IMR-90 (cell line): ENCODE measurements at regions not wholly inside any gene's neighbourhood (a gene's known extent, or its start where the extent isn't known, plus 50 kb on each side); places are given as distances from the start of the nearest gene placed in this dataset.

ENCODE experiments used
- ATAC-seq: fragments of 200-7000 bp; cut with Tn5 transposase; 2 replicates; pipeline ENCODE4 v1.9.1; 2020; ENCODE audit warnings: low read depth, mild to moderate bottlenecking, moderate library complexity
- BruUV-seq: library from RNA; stranded (reverse); fragments of 400-500 nt; replicated peaks from 2 replicates; lab custom pipeline; 2021; lab: Mats Ljungman, UMichigan
- CTCF ChIA-PET: fragments of 300-600 bp; formaldehyde crosslinking; extraction: SDS; loops from one replicate; lab custom pipeline; 2021; ENCODE audit warnings: antibody characterized with exemption; lab: Yijun Ruan, JAX
- POLR2A ChIA-PET: fragments of 300-600 bp; sonication (Branson Sonifier 250); formaldehyde crosslinking; loops from one replicate; lab custom pipeline; 2022; ENCODE audit warnings: antibody characterized with exemption; ENCODE audit not compliant: unreplicated experiment; lab: Charles Lee
- DNase-seq: peaks from one replicate; pipeline ENCODE4 v3.0.0; 2013
- H2AFZ ChIP-seq: replicated peaks from 2 replicates; pipeline ENCODE3; 2013; ENCODE audit warnings: low read length, mild to moderate bottlenecking; ENCODE audit not compliant: poor library complexity
- H2AK5ac ChIP-seq: 2 replicates; pipeline ENCODE4 v1.6.1; 2013; ENCODE audit warnings: low read depth, low read length, inconsistent platforms
- H2AK9ac ChIP-seq: replicated peaks from 2 replicates; pipeline ENCODE3; 2013; ENCODE audit warnings: mild to moderate bottlenecking, low read depth, low read length, moderate library complexity; ENCODE audit not compliant: poor library complexity
- H2BK120ac ChIP-seq: 2 replicates; pipeline ENCODE4 v1.6.1; 2013; ENCODE audit warnings: low read depth, low read length, inconsistent platforms
- H2BK15ac ChIP-seq: 3 replicates; pipeline ENCODE4 v1.6.1; 2013; ENCODE audit warnings: low read depth, low read length, inconsistent platforms
- H2BK20ac ChIP-seq: 2 replicates; pipeline ENCODE4 v1.6.1; 2013; ENCODE audit warnings: low read depth, mild to moderate bottlenecking, inconsistent platforms, low read length, moderate library complexity
- H2BK5ac ChIP-seq: 2 replicates; pipeline ENCODE4 v1.6.1; 2013; ENCODE audit warnings: mild to moderate bottlenecking, low read depth, low read length, inconsistent platforms; ENCODE audit not compliant: poor library complexity, severe bottlenecking
- H3K14ac ChIP-seq: replicated peaks from 2 replicates; pipeline ENCODE4 v1.6.1; 2013; ENCODE audit warnings: low read depth, low read length, inconsistent platforms
- H3K18ac ChIP-seq: 2 replicates; pipeline ENCODE4 v1.6.1; 2013; ENCODE audit warnings: low read depth, low read length, control low read depth
- H3K23ac ChIP-seq: 2 replicates; pipeline ENCODE4 v1.6.1; 2013; ENCODE audit warnings: low read depth, low read length, inconsistent platforms
- H3K27ac ChIP-seq: 2 replicates; pipeline ENCODE4 v1.5.1; 2013; ENCODE audit warnings: mild to moderate bottlenecking, control low read depth, low read length; ENCODE audit not compliant: insufficient read depth
- H3K27me3 ChIP-seq: 2 replicates; pipeline ENCODE4 v1.6.1; 2013; ENCODE audit warnings: low read length; ENCODE audit not compliant: control insufficient read depth, insufficient read depth
- H3K36me3 ChIP-seq: 2 replicates; pipeline ENCODE4 v1.6.1; 2013; ENCODE audit warnings: low read length, mixed read lengths; ENCODE audit not compliant: control insufficient read depth, insufficient read depth
- H3K4ac ChIP-seq: 2 replicates; pipeline ENCODE4 v1.6.1; 2013; ENCODE audit warnings: low read depth, low read length, inconsistent platforms
- H3K4me1 ChIP-seq: 2 replicates; pipeline ENCODE4 v1.6.1; 2013; ENCODE audit warnings: low read length, mixed read lengths; ENCODE audit not compliant: control insufficient read depth, insufficient read depth
- H3K4me2 ChIP-seq: 2 replicates; pipeline ENCODE4 v1.6.1; 2013; ENCODE audit warnings: low read depth, mild to moderate bottlenecking, control low read depth, low read length, moderate library complexity
- H3K4me3 ChIP-seq: 2 replicates; pipeline ENCODE4 v1.5.1; 2013; ENCODE audit warnings: low read depth, mild to moderate bottlenecking, control low read depth, low read length, moderate library complexity; ENCODE audit not compliant: insufficient read depth
- H3K56ac ChIP-seq: 2 replicates; pipeline ENCODE4 v1.6.1; 2013; ENCODE audit warnings: low read length, inconsistent platforms; ENCODE audit not compliant: insufficient read depth; ENCODE audit errors: extremely low read depth
- H3K79me1 ChIP-seq, 2 experiments: 2 replicates each; pipeline ENCODE4 v1.6.1; 2013; ENCODE audit warnings: low read length in 2 of 2, inconsistent platforms in 1 of 2, low read depth in 1 of 2
- H3K9ac ChIP-seq: 2 replicates; pipeline ENCODE4 v1.6.1; 2013; ENCODE audit warnings: low read depth, low read length, control low read depth
- H3K9me1 ChIP-seq: 2 replicates; pipeline ENCODE4 v1.6.1; 2013; ENCODE audit warnings: low read length, inconsistent platforms; ENCODE audit not compliant: insufficient read depth
- H3K9me3 ChIP-seq: 2 replicates; pipeline ENCODE4 v1.6.1; 2013; ENCODE audit warnings: low read length; ENCODE audit not compliant: control insufficient read depth, insufficient read depth
- H4K20me1 ChIP-seq: 2 replicates; pipeline ENCODE4 v1.6.1; 2013; ENCODE audit warnings: low read length, inconsistent platforms; ENCODE audit not compliant: insufficient read depth
- H4K5ac ChIP-seq: 2 replicates; pipeline ENCODE4 v1.6.1; 2013; ENCODE audit warnings: mild to moderate bottlenecking, low read depth, low read length, control low read depth
- H4K8ac ChIP-seq, 2 experiments: 2 replicates each; pipeline ENCODE4 v1.6.1; 2013; ENCODE audit warnings: low read depth in 2 of 2, low read length in 2 of 2, control low read depth in 1 of 2, inconsistent platforms in 1 of 2
- H4K91ac ChIP-seq: 2 replicates; pipeline ENCODE4 v1.6.1; 2013; ENCODE audit warnings: low read depth, low read length, inconsistent platforms; ENCODE audit not compliant: insufficient read depth
- FOS ChIP-seq: fragments of 150-350 bp; IDR thresholded peaks from 2 replicates; pipeline ENCODE4 v1.6.1; 2016; ENCODE audit warnings: low read depth, low read length
- MAFK ChIP-seq: IDR thresholded peaks from 2 replicates; pipeline ENCODE4 v1.6.1; 2012; ENCODE audit warnings: low read depth, low read length, improper control_type of control experiment
- RAD21 ChIP-seq: IDR thresholded peaks from 2 replicates; pipeline ENCODE4 v1.6.1; 2012; ENCODE audit warnings: low read length, improper control_type of control experiment
- RCOR1 ChIP-seq: IDR thresholded peaks from 2 replicates; pipeline ENCODE4 v1.6.1; 2012; ENCODE audit warnings: mild to moderate bottlenecking, low read length, improper control_type of control experiment; ENCODE audit not compliant: insufficient replicate concordance
- WGBS, 2 experiments: methylation state at CpG; one replicate each; pipeline versions ENCODE4 v1.1.5 to v1.1.7; 2013; ENCODE audit warnings: missing lambda C conversion rate in 2 of 2; ENCODE audit not compliant: insufficient read length in 1 of 2; ENCODE audit errors: extremely low coverage in 2 of 2; 5-methylcytosine and 5-hydroxymethylcytosine counted together
- dilution Hi-C: fragments of 300-500 bp; cut with HindIII; formaldehyde crosslinking; loops from one replicate; pipeline ENCODE4 v1.14.3; 2018; ENCODE audit warnings: low sequenced_read_pairs; ENCODE audit not compliant: unreplicated experiment
- in situ Hi-C: fragments of 300-500 bp; cut with MboI; formaldehyde crosslinking; loops from 3 replicates; pipeline ENCODE4 v1.14.3; 2019; ENCODE audit warnings: low sequenced_read_pairs, inconsistent platforms, mixed read lengths
- intact Hi-C: fragments of 100-400 bp; cut with micrococcal nuclease; formaldehyde crosslinking; loops from 2 replicates; pipeline ENCODE4 v1.10.0; 2022

DNA sequence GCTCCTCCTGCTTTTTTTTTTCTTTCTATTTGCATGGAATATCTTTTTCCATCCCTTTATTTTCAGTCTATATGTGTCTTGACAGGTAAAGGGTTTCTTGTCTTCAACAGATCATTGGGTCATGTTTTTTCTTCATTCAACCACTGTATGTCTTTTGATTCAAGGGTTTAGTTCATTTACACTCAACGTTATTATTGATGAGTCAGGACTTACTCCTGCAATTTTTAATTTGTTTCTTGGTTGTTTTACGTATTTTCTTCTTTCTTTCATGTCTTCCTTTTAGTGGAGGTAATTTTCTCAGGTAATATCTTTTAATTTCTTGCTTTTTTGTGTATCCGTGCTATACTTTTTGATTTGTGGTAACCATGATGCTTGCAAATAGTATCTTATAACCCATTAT is 429.1 kb upstream of the HTR1E start:
- Histone ChIP-seq H3K4me1 (no peaks in the 10 kb centered on the region), H2BK15ac (no peak overlapping the region), H2BK20ac (no peak overlapping the region), H3K27me3 (no peaks in the 10 kb centered on the region), H3K79me1 (no peaks in the 10 kb centered on the region), H3K4ac (no peak overlapping the region), H2BK5ac (no peak overlapping the region), H3K4me2 (no peak overlapping the region), H3K9ac (no peak overlapping the region), H4K20me1 (no peaks in the 10 kb centered on the region), H3K27ac (no peak overlapping the region), H2AK5ac (no peak overlapping the region), H3K14ac (no peak overlapping the region), H3K4me3 (no peak overlapping the region), H4K91ac (no peak overlapping the region), H3K56ac (no peak overlapping the region), H2AK9ac (no peak overlapping the region), H3K9me3 (peaks cover 13% of the 10 kb centered on the region), H2AFZ (no peak overlapping the region), H2BK120ac (no peak overlapping the region), H3K36me3 (no peaks in the 10 kb centered on the region), H4K8ac (no peak overlapping the region), H4K5ac (no peak overlapping the region), H3K23ac (no peak overlapping the region), H3K9me1 (no peaks in the 10 kb centered on the region), H3K18ac (no peak overlapping the region)
- in situ Hi-C loops = no loop called here
- no peak for TF ChIP-seq FOS
- TF ChIP-seq RAD21 = no peak
- no peak for TF ChIP-seq RCOR1
- TF ChIP-seq MAFK = peak; percentile 53
- intact Hi-C loops = no loop called here
- ATAC-seq (no peak), DNase-seq (no peak)
- POLR2A ChIA-PET = no interaction called here
- no TSS peak for BruUV-seq
- dilution Hi-C loops = no loop called here
- WGBS, 2 experiments = no CpG with 5 or more reads among the region's 3 CpGs
- CTCF ChIA-PET = interaction anchor here (0.6 kb wide), 1 partner anchor 163 kb away, joined by 4 read pairs; no protein-coding TSS in a partner anchor
